ENCODE measurements at regions not wholly inside any gene's neighbourhood (a gene's known extent, or its start where the extent isn't known, plus 50 kb on each side); places are given as distances from the start of the nearest gene placed in this dataset.
A peak's percentile ranks its signal among the peaks of the same experiment; 100 is the strongest.
"Not testable (repeated sequence)": the region's sequence is repeated elsewhere in the genome, so short reads cannot be mapped to it uniquely, and the experiment has no call there.

GRCh38 chr1:178664278-178664677 is 60.8 kb upstream of the RALGPS2 start:
- Mint-ChIP-seq H3K27ac (peak overlapping the region in 3 of 7 donors; percentile 58 to 74 (median 65)), H3K4me3 (peak overlapping the region in 1 of 2 donors; percentile 61), H3K4me1 (peaks cover 18% of the 10 kb centered on the region), H3K9me3 (peaks cover 0 to 3% (median 0%) of the 10 kb centered on the region in 7 donors), H3K27me3 (ENCODE audit: low read depth in 3 of 3) (peaks cover 0 to 1% (median 0%) of the 10 kb centered on the region in 3 donors), H3K36me3 (no peaks in the 10 kb centered on the region)
- Histone ChIP-seq H3K4me1 (ENCODE audit: control insufficient read depth in 1 of 2, insufficient read depth in 2 of 2, low read length in 2 of 2) (peaks cover 6 to 7% of the 10 kb centered on the region in 2 donors), H3K27me3 (ENCODE audit: control insufficient read depth in 2 of 2, insufficient read depth in 2 of 2, low read length in 2 of 2) (no peaks in the 10 kb centered on the region), H3K4me2 (replicated peaks; ENCODE audit: extremely low read depth, low read length, poor library complexity, severe bottlenecking) (peak overlapping the region; percentile 20), H3K27ac (ENCODE audit: low read depth in 1 of 2, low read length in 2 of 2) (no peak overlapping the region), H3K79me2 (ENCODE audit: insufficient read depth, low read length) (no peaks in the 10 kb centered on the region), H3K36me3 (replicated peaks in 1 of 2; ENCODE audit: control insufficient read depth in 1 of 2, insufficient read depth in 2 of 2, low read length in 2 of 2) (no peaks in the 10 kb centered on the region), H4K20me1 (ENCODE audit: insufficient read depth, low read length) (no peaks in the 10 kb centered on the region), H3K4me3 (replicated peaks in 1 of 3; ENCODE audit: low read depth in 2 of 3, low read length in 3 of 3) (no peak overlapping the region), H2AFZ (ENCODE audit: insufficient read depth, low read depth, low read length, poor library complexity, severe bottlenecking) (no peak overlapping the region), H3K9ac (ENCODE audit: insufficient read depth, low read length, poor library complexity, severe bottlenecking) (no peak overlapping the region), H3K9me3 (replicated peaks in 1 of 2; ENCODE audit: control insufficient read depth in 1 of 2, insufficient read depth in 1 of 2, low read length in 2 of 2) (no peaks in the 10 kb centered on the region)
- intact Hi-C loops (cut with micrococcal nuclease): no loop called here
- 9% methylated on average over 2 of the region's 5 CpGs for WGBS (ENCODE audit: insufficient coverage)
- DNase-seq: peak; percentile 15 to 45 (median 25)
- TF ChIP-seq CTCF (IDR thresholded peaks at IDR 0.05): no peak

GRCh38 chr1:178665579-178665978 is 59.5 kb upstream of the RALGPS2 start:
- Histone ChIP-seq H3K27me3 (ENCODE audit: control insufficient read depth in 2 of 2, insufficient read depth in 2 of 2, low read length in 2 of 2) (no peaks in the 10 kb centered on the region), H3K27ac (ENCODE audit: low read depth in 1 of 2, low read length in 2 of 2) (no peak overlapping the region), H3K9me3 (replicated peaks in 1 of 2; ENCODE audit: control insufficient read depth in 1 of 2, insufficient read depth in 1 of 2, low read length in 2 of 2) (no peaks in the 10 kb centered on the region), H3K4me1 (ENCODE audit: control insufficient read depth in 1 of 2, insufficient read depth in 2 of 2, low read length in 2 of 2) (peaks cover 6 to 7% of the 10 kb centered on the region in 2 donors), H3K4me3 (replicated peaks in 1 of 3; ENCODE audit: low read depth in 2 of 3, low read length in 3 of 3) (no peak overlapping the region), H3K4me2 (replicated peaks; ENCODE audit: extremely low read depth, low read length, poor library complexity, severe bottlenecking) (no peak overlapping the region), H2AFZ (ENCODE audit: insufficient read depth, low read depth, low read length, poor library complexity, severe bottlenecking) (no peak overlapping the region), H3K9ac (ENCODE audit: insufficient read depth, low read length, poor library complexity, severe bottlenecking) (no peak overlapping the region), H3K36me3 (replicated peaks in 1 of 2; ENCODE audit: control insufficient read depth in 1 of 2, insufficient read depth in 2 of 2, low read length in 2 of 2) (no peaks in the 10 kb centered on the region), H4K20me1 (ENCODE audit: insufficient read depth, low read length) (no peaks in the 10 kb centered on the region), H3K79me2 (ENCODE audit: insufficient read depth, low read length) (no peaks in the 10 kb centered on the region)
- TF ChIP-seq CTCF (IDR thresholded peaks at IDR 0.05): no peak
- Mint-ChIP-seq H3K36me3 (no peaks in the 10 kb centered on the region), H3K4me3 (no peak overlapping the region), H3K27me3 (ENCODE audit: low read depth in 3 of 3) (peaks cover 1 to 2% (median 1%) of the 10 kb centered on the region in 3 donors), H3K9me3 (peaks cover 0 to 3% (median 0%) of the 10 kb centered on the region in 7 donors), H3K27ac (no peak overlapping the region), H3K4me1 (peaks cover 11% of the 10 kb centered on the region)
- intact Hi-C loops (cut with micrococcal nuclease): no loop called here
- no CpG with 5 or more reads among the region's 1 CpG for WGBS (ENCODE audit: insufficient coverage)
- no peak for DNase-seq

DNA sequence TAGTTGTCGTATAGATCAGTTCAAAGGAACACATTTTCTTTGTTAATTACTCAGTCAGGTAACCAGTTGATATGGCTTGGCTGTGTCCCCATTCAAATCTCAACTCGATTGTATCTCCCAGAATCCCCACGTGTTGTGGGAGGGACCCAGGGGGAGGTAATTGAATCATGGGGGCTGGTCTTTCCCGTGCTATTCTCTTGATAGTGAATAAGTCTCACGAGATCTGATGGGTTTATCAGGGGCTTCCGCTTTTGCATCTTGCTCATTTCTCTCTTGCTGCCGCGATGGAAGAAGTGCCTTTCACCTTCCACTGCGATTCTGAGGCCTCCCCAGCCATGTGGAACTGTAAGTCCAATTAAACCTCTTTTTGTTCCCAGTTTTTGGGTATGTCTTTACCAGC is 58.2 kb upstream of the RALGPS2 start:
- H3K9ac ChIP-seq (ENCODE audit: insufficient read depth, low read length, poor library complexity, severe bottlenecking); H3K4me2 ChIP-seq (replicated peaks; ENCODE audit: extremely low read depth, low read length, poor library complexity, severe bottlenecking); H3K4me3 Mint-ChIP-seq; H3K36me3 ChIP-seq (replicated peaks in 1 of 2; ENCODE audit: control insufficient read depth in 1 of 2, insufficient read depth in 2 of 2, low read length in 2 of 2); H3K79me2 ChIP-seq (ENCODE audit: insufficient read depth, low read length); H3K27me3 ChIP-seq (ENCODE audit: control insufficient read depth in 2 of 2, insufficient read depth in 2 of 2, low read length in 2 of 2); H2AFZ ChIP-seq (ENCODE audit: insufficient read depth, low read depth, low read length, poor library complexity, severe bottlenecking); H3K27me3 Mint-ChIP-seq (ENCODE audit: low read depth in 3 of 3); H3K9me3 Mint-ChIP-seq; H3K27ac ChIP-seq (ENCODE audit: low read depth in 1 of 2, low read length in 2 of 2); H3K27ac Mint-ChIP-seq; H3K36me3 Mint-ChIP-seq; H3K4me1 ChIP-seq (ENCODE audit: control insufficient read depth in 1 of 2, insufficient read depth in 2 of 2, low read length in 2 of 2); DNase-seq; H3K4me3 ChIP-seq (replicated peaks in 1 of 3; ENCODE audit: low read depth in 2 of 3, low read length in 3 of 3); H4K20me1 ChIP-seq (ENCODE audit: insufficient read depth, low read length); intact Hi-C loops (cut with micrococcal nuclease); H3K9me3 ChIP-seq (replicated peaks in 1 of 2; ENCODE audit: control insufficient read depth in 1 of 2, insufficient read depth in 1 of 2, low read length in 2 of 2): not testable (repeated sequence)
- 97% methylated on average over 6 of the region's 9 CpGs for WGBS (ENCODE audit: insufficient coverage)
- H3K4me1 Mint-ChIP-seq: peaks cover 11% of the 10 kb centered on the region
